ENCODE measurements at regions not wholly inside any gene's neighbourhood (a gene's known extent, or its start where the extent isn't known, plus 50 kb on each side); places are given as distances from the start of the nearest gene placed in this dataset.

- DNase-seq = no peak
Measured at GRCh38 chr15:95265419-95265997, 1034.1 kb downstream of the MCTP2 start.

- no peak for DNase-seq
Measured at GRCh38 chr15:95266451-95267061, 1035.2 kb downstream of the MCTP2 start.

- no peak for DNase-seq
Measured at GRCh38 chr15:95267481-95267880, 1036.1 kb downstream of the MCTP2 start.

- no peak for DNase-seq
Measured at GRCh38 chr15:95269242-95270183, 1038.2 kb downstream of the MCTP2 start.

- no peak for DNase-seq
Measured at GRCh38 chr15:95274101-95274500, 1042.7 kb downstream of the MCTP2 start.

- no peak for DNase-seq
Measured at GRCh38 chr15:95277266-95277665, 1045.9 kb downstream of the MCTP2 start.

DNA sequence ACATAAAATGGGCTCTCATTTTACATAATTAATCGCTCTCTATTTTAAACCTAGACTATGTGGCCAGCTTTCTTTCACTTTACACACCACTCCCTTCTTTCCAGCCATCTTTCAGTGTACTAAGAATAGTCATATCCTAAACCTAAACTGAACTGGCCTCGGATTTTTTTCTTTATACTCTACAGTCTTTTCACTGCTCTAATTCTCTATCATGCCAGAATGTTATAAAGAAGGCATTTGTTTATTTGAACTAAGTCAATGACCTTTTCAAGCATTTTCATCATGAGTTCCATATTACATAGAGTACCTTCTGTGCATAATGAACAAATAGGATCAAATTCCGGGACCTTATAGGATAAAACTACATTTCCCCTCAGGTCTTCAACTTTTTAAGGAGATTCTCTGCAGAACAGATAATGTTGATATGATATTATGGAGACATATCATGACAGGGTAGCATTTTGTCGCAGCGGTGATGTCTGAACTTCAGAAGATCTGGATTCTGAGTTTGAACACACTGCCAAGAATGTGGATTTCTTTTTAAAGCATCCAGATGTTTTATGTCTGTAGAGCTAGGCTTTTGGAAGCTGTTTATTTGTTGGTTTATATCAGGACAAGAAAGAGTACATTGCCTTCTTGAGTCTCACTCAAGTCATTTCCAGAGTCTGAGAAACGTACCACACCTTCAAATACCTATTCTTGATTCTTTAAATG, 1047.3 kb downstream of the MCTP2 start:
- DNase-seq = no peak

DNA sequence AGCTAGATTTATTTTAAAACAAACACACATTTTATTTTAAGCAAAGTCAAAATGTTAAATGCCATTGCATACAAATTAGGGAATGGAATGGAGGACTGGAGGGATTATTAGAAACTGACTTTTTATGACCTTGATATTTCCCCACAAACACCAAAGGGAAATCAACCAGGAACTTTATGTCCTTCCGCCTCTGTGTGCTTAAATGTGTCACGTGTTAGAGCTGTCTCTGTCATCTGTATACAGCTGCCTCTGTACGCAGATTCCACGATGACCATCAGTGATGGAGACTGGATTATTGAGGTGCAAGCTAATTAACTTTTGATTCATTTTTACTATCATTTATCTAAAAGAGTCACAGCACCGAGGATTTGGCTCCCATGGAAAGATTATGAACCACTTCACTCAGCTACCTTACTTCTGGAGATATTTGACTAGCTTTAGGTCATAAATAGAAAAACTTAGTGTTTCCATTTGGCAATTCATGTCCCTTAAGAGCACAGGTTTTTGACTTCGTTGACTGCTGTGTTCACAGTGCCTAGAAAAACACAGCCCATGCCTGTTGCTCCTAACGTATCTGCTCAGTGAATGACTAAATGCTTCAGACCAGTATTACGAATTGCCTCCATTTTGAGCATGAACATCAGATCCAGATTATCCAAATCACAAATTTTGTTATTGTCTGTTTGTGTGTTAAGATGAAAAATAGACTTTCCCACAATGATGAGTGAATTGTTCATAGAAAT, 1048.1 kb downstream of the MCTP2 start:
- no peak for DNase-seq

DNA sequence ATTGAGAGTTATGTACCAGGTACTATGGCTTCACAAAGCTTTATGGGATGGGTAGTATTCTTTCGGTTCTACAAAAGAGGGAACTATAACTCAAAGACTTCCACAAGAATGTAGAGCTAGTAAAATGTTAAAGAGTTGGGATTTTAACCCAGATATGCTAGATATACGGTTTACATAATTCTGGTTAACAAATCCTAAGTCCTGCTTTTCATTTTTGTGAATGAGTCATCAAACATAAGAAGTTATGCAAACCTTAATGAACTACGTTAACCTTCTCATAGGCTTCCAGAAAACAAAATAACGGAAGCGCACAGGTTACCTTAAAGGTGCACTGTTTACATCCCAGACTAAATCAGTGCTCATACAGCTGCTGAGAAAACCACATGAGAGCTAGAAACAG, 1049.3 kb downstream of the MCTP2 start:
- no peak for DNase-seq

DNA sequence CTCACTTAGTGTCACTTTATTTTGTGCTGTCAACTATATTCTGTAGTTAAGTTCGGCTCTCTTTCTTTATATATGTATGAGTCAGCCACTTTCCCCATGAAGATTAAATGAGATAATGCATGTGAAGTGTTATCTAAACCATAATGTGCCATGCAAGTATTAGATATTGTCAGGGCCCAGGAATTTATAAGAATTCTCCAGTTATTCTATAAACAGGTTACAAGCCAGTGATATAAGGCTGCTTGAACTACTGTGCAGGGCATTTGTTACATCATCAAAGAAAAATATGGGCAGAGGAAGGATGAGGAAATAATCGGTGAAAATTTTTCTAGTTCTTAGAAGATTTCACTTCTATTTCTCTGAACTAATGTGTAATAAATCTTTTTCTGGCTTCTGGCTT, 1049.0 kb upstream of the NR2F2 start:
- no peak for DNase-seq

DNA sequence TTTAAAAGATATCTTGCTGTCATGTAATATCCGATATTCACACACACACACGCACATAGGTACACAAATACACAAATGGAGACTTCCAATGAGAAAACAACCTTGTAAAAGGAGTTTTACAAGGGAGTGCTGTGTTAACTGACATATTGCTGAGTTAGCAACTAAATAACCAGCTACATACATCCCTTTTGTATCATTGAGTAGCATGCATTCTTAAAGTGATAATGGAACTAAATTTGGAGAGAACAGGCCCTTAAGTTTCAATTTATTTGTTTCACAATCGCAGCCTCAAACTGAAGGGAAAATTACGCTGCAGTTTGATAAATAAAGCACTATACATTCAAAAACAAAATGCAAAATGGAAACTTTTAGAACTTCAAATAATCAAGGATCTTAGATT, 1046.0 kb upstream of the NR2F2 start:
- DNase-seq = no peak

- DNase-seq = no peak
Measured at GRCh38 chr15:95284933-95285421, 1045.5 kb upstream of the NR2F2 start.

GRCh38 chr15:95286352-95286880, 1044.1 kb upstream of the NR2F2 start:
- no peak for DNase-seq

GRCh38 chr15:95287720-95288103, 1042.8 kb upstream of the NR2F2 start:
- DNase-seq = no peak

- no peak for DNase-seq
Measured at GRCh38 chr15:95288626-95289025, 1041.9 kb upstream of the NR2F2 start.

GRCh38 chr15:95290176-95290974, 1040.1 kb upstream of the NR2F2 start:
- no peak for DNase-seq

DNA sequence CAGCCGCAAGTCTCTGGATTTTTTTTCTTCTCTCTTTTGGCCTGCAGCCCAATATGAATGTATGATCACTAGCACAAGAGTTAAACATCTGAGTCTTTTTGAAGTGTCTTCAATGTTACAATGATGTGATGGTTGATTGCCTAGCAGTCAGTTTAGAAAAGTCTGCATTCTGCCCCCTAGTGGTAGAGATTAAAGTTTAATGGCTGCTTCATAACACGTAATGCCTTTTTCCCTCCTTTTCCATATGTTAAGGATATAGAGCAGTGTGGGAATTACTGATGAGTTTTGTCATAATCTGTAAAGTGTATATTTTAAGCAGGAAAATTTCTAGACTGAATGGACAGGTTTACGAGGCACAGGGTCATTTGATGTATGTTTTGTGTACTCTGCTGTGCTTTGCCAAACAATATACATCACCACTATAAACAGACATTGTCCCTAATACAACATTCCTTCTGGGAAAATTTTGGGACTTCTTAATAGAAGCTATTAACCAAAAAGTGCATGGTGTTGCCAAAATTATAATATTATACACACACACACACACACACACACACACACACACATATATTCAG, 1038.5 kb upstream of the NR2F2 start:
- peak; percentile 29 for DNase-seq

DNA sequence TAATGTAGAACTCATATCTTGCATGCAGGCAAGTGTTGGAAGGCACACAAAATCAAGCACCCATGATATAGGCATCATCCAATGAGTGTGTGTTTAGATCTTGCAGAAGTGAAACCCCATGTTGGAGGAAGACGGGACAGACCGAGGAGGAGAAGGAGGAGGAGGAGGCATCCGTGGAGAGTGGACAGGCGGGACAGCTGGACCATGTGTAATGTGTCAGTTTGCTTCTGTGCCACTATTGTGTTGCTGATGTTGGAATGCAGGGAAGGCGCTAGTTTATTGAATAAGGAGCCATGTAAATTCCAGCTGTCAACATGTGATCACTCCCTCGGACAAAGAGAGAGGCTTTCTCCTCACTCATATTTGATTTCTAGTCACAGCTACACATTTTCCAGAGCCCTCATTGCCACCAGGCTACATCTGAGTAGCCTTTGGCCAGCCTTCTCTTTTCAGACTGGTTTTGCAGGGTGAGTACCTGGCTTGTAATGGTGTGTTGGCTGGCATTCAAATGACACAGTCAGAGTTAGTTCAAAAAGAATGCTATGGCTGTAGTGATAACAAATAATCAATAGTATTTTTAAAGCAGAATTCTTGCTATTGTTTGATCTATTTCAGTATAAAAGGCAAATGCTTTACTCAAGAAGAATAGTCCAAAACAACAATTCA, 1037.6 kb upstream of the NR2F2 start:
- no peak for DNase-seq

DNA sequence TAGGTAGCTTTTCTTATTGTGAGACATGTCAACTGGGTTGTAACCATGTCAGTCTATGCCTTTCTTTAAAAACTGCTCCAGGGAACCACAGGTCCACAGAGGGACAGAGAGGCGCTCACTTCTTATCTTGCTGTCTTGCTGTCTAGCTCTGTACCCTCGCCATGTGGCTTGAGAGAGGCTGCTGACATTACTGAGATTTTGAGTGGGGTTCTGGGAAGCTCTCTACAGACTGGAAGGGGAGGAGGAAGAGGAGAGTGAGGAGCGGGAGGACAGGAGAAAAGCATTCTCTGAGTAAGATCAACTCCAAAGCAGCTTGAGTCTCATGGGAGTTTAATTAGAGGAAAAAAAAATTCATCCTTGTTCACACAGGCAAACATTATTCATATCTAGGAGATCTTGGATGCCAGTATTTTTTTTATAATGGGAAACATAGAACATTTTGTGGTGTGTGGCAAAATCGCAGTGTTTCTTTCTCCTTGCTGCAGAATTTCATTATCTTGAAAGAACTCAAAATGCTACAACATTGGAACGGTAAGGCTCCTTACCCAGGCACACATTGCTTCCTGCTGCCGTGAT, 1037.0 kb upstream of the NR2F2 start:
- no peak for DNase-seq

DNA sequence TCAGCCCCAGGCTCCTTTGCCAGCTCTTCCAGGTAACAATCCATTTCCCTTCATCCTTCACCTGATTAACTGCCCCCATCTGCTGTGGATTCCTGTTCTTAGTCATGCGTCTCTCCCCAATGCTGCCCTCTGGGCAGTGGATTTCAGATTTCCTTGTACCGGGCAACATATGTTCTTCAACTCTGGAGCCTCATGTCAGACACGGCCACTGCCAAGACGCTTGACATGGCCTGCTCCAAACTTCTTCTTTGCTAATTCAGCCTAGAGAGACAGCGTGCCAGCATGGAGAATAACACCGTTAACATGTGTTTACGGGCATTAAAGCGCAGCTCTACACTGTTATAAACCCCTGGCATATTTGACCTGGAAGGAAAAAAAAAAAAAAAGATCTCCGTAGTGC, 1035.1 kb upstream of the NR2F2 start:
- DNase-seq = no peak
